ENCODE measurements at regions not wholly inside any gene's neighbourhood (a gene's known extent, or its start where the extent isn't known, plus 50 kb on each side); places are given as distances from the start of the nearest gene placed in this dataset.

DNA sequence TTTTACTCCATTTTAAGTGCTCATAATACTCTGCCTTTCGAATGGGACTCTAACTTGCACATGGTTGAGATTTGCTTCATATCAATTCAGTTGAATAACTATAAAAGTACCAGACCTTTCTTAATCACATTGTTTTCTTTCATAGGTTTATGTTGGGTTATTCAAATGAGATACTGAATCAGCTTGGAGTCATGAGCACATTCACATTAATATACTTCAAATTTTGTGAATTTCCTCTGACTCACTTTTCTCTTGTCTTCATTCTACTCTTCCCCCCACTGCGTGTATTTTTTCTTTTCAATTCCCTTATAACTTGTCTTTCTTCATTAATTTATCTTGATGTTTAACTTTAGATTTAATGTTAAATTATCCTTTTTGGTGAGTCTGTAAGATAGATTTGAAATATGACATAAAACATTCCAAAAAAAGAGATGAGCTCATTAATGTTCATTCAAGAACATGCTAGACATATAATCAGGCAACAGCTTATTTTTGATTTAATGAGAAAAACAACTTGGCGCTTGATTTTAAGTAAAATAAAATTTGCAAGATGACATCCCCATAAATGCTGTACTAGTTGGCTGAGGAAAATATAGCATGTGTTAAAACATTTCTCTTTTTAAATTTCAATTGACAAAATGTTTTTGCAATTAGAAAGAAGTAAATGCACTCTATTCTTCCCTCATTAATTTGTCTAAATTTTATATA lies 736.0 kb downstream of the CD109 start (continued):
- TF ChIP-seq ZMYM4 (CRISPR knock-in tag; IDR thresholded peaks at IDR 0.05) (no peak), STAG1 (CRISPR knock-in tag; IDR thresholded peaks at IDR 0.05) (no peak)

DNA sequence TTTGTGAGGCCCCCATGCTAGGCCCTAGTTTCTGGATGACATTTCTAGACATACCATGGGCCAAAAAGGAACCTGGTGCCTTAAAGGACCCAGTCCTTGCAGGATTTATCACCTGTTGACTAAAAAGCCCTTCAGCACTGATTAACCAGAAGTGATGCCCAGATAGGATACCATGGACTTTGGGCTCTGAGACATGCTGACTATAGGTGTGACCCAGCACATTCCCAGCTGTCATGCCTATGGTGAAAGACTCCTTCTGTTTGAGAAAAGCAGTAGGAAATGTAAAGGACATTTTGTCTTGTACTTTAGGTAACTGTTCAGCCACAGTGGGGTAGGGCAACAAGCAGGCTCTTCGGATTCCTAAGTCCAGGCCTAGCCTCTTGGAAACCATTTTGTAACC lies 724.2 kb downstream of the CD109 start:
- intact Hi-C loops (cut with micrococcal nuclease; ENCODE audit: unreplicated experiment) = no loop called here
- FAIRE-seq (no peak), DNase-seq (ENCODE audit: low spot score) (peak; percentile 15), ATAC-seq (peak; percentile 53; the same call in 1 of the 3 replicates)
- H3K27ac ChIP-seq (ENCODE audit: extremely low read length, insufficient read depth, low read length) = no peak overlapping the region
- H3K79me2 ChIP-seq (ENCODE audit: insufficient read depth, low read length) = no peaks in the 10 kb centered on the region
- no peaks in the 10 kb centered on the region for H4K20me1 ChIP-seq (ENCODE audit: insufficient read depth, low read length)
- POLR2A ChIA-PET = no interaction called here
- CTCF ChIA-PET (ENCODE audit: low intra/inter-chr PET ratio, low total read pairs) = no interaction called here
- H3K9me3 ChIP-seq (ENCODE audit: low read length) = peaks cover 5% of the 10 kb centered on the region; the same call in 1 of the 2 replicates
- no TSS peak for BruUV-seq (replicated peaks)
- H3K4me3 ChIP-seq (replicated peaks in 1 of 3; ENCODE audit: insufficient read depth in 1 of 3, low read depth in 2 of 3, low read length in 3 of 3) = no peak overlapping the region
- TF ChIP-seq HNF4A (CRISPR knock-in tag; IDR thresholded peaks at IDR 0.05) (peak; percentile 35; the same call in 1 of the 2 replicates), ZNF737 (CRISPR knock-in tag; IDR thresholded peaks at IDR 0.05; ENCODE audit: borderline replicate concordance) (no peak), EZH2 (conservative IDR thresholded peaks at IDR 0.05; ENCODE audit: low read depth, low read length) (no peak)
- in situ Hi-C loops (cut with HindIII; ENCODE audit: extremely low pct_ligation_motif_present, low pct_unique_long_range_greater_than_20kb) = loop anchor here (25.0 kb wide), 1 partner anchor 792 kb away; the partner anchor contains the start of gene COL12A1
- H3K36me3 ChIP-seq (replicated peaks in 1 of 2; ENCODE audit: control insufficient read depth in 1 of 2, insufficient read depth in 2 of 2, low read length in 2 of 2) = no peaks in the 10 kb centered on the region
- H3K9ac ChIP-seq (ENCODE audit: insufficient read depth, low read depth, low read length) = no peak overlapping the region
- no peak overlapping the region for H2AFZ ChIP-seq (ENCODE audit: low read length)
- no peaks in the 10 kb centered on the region for H3K27me3 ChIP-seq (ENCODE audit: control insufficient read depth in 1 of 2, insufficient read depth in 2 of 2, low read length in 2 of 2)
- no peak overlapping the region for H3K4me2 ChIP-seq (ENCODE audit: low read depth, low read length)
- peaks cover 6% of the 10 kb centered on the region; the same call in 1 of the 2 replicates for H3K4me1 ChIP-seq (ENCODE audit: insufficient read depth, low read length)
- 9% methylated on average over 1 of the region's 1 CpG for WGBS (ENCODE audit: low lambda C conversion rate)

- no peak for FAIRE-seq
- H3K4me1 ChIP-seq (ENCODE audit: insufficient read depth, low read length) = peaks cover 1% of the 10 kb centered on the region; the same call in 1 of the 2 replicates
- H3K9me3 ChIP-seq (ENCODE audit: low read length) = no peaks in the 10 kb centered on the region
- H3K36me3 ChIP-seq (replicated peaks in 1 of 2; ENCODE audit: control insufficient read depth in 1 of 2, insufficient read depth in 2 of 2, low read length in 2 of 2) = no peaks in the 10 kb centered on the region
- no peaks in the 10 kb centered on the region for H3K79me2 ChIP-seq (ENCODE audit: insufficient read depth, low read length)
- intact Hi-C loops (cut with micrococcal nuclease; ENCODE audit: unreplicated experiment) (no loop called here), in situ Hi-C loops (cut with HindIII; ENCODE audit: extremely low pct_ligation_motif_present, low pct_unique_long_range_greater_than_20kb) (loop anchor here (25.0 kb wide), 1 partner anchor 797 kb away; the partner anchor contains the start of gene COL12A1)
- no peak overlapping the region for H3K27ac ChIP-seq (ENCODE audit: extremely low read length, insufficient read depth, low read length)
- no peaks in the 10 kb centered on the region for H4K20me1 ChIP-seq (ENCODE audit: insufficient read depth, low read length)
- H3K9ac ChIP-seq (ENCODE audit: insufficient read depth, low read depth, low read length) = no peak overlapping the region
- H3K4me3 ChIP-seq (replicated peaks in 1 of 3; ENCODE audit: insufficient read depth in 1 of 3, low read depth in 2 of 3, low read length in 3 of 3) = no peak overlapping the region
- CTCF ChIA-PET (ENCODE audit: low intra/inter-chr PET ratio, low total read pairs) = no interaction called here
- ATAC-seq = no peak
- no peak for DNase-seq (ENCODE audit: low spot score)
- no TSS peak for BruUV-seq (replicated peaks)
- no peak overlapping the region for H2AFZ ChIP-seq (ENCODE audit: low read length)
- H3K27me3 ChIP-seq (ENCODE audit: control insufficient read depth in 1 of 2, insufficient read depth in 2 of 2, low read length in 2 of 2) = no peaks in the 10 kb centered on the region
- no peak for TF ChIP-seq GZF1 (CRISPR knock-in tag; IDR thresholded peaks at IDR 0.05)
- no peak for TF ChIP-seq SNAPC2 (CRISPR knock-in tag; IDR thresholded peaks at IDR 0.05)
- TF ChIP-seq UBTF (CRISPR knock-in tag; IDR thresholded peaks at IDR 0.05) = no peak
- no peak for TF ChIP-seq ZNF768 (CRISPR knock-in tag; IDR thresholded peaks at IDR 0.05)
- no peak for TF ChIP-seq ZNF121 (CRISPR knock-in tag; IDR thresholded peaks at IDR 0.05)
- TF ChIP-seq ZFP36 (IDR thresholded peaks at IDR 0.05; ENCODE audit: borderline replicate concordance, low read depth, low read length, partially characterized antibody) = no peak
- POLR2A ChIA-PET = no interaction called here
- no peak overlapping the region for H3K4me2 ChIP-seq (ENCODE audit: low read depth, low read length)
Measured at GRCh38 chr6:74415056-74415455, 719.1 kb downstream of the CD109 start.

All from HepG2 (cell line).